IPS DF 4.7 (cell line): ENCODE measurements at regions not wholly inside any gene's neighbourhood (a gene's known extent, or its start where the extent isn't known, plus 50 kb on each side); places are given as distances from the start of the nearest gene placed in this dataset.
"Not testable (repeated sequence)": the region's sequence is repeated elsewhere in the genome, so short reads cannot be mapped to it uniquely, and the experiment has no call there.

Experiments
- DNase-seq: peaks from one replicate; pipeline ENCODE4 v3.0.0-alpha.2; 2013; ENCODE audit warnings: low spot score; ENCODE audit errors: extremely low read depth

GRCh38 chr15:81901319-81901718, 144.5 kb downstream of the MEX3B start:
- no peak for DNase-seq

GRCh38 chr15:81899730-81900129, 146.1 kb downstream of the MEX3B start:
- DNase-seq = no peak

- no peak for DNase-seq
These were observed 146.8 kb downstream of the MEX3B start for GRCh38 chr15:81899024-81899423.

GRCh38 chr15:81897057-81897677, 148.7 kb downstream of the MEX3B start:
- no peak for DNase-seq

- no peak for DNase-seq
These were observed 149.5 kb downstream of the MEX3B start for GRCh38 chr15:81896356-81896755.

- DNase-seq = no peak
These were observed 150.1 kb downstream of the MEX3B start for GRCh38 chr15:81895723-81896122.

- no peak for DNase-seq
These were observed 151.8 kb downstream of the MEX3B start for GRCh38 chr15:81894061-81894460.

GRCh38 chr15:81893182-81893835, 152.5 kb downstream of the MEX3B start:
- no peak for DNase-seq

- DNase-seq = no peak
These were observed 155.3 kb downstream of the MEX3B start for GRCh38 chr15:81890496-81890895.

GRCh38 chr15:81889485-81889881, 156.3 kb downstream of the MEX3B start:
- no peak for DNase-seq

GRCh38 chr15:81888748-81889484, 156.9 kb downstream of the MEX3B start:
- DNase-seq = no peak

GRCh38 chr15:81887912-81888311, 157.9 kb downstream of the MEX3B start:
- no peak for DNase-seq

GRCh38 chr15:81887188-81887587, 158.6 kb downstream of the MEX3B start:
- DNase-seq = not testable (repeated sequence)

- no peak for DNase-seq
These were observed 159.2 kb downstream of the MEX3B start for GRCh38 chr15:81886591-81886990.

- no peak for DNase-seq
These were observed 159.7 kb downstream of the MEX3B start for GRCh38 chr15:81886080-81886479.

GRCh38 chr15:81885135-81885534, 160.7 kb downstream of the MEX3B start:
- DNase-seq = no peak

GRCh38 chr15:81882504-81882903, 163.3 kb downstream of the MEX3B start:
- DNase-seq = no peak

GRCh38 chr15:81880833-81881232, 165.0 kb downstream of the MEX3B start:
- DNase-seq = no peak

- DNase-seq = no peak
These were observed 165.5 kb downstream of the MEX3B start for GRCh38 chr15:81880314-81880713.

- not testable (repeated sequence) for DNase-seq
These were observed 170.1 kb downstream of the MEX3B start for GRCh38 chr15:81875717-81876116.

GRCh38 chr15:81870746-81871106, 175.1 kb downstream of the MEX3B start:
- DNase-seq = not testable (repeated sequence)

GRCh38 chr15:81870062-81870745, 175.6 kb downstream of the MEX3B start:
- not testable (repeated sequence) for DNase-seq
